ENCODE measurements at regions not wholly inside any gene's neighbourhood (a gene's known extent, or its start where the extent isn't known, plus 50 kb on each side); places are given as distances from the start of the nearest gene placed in this dataset.

GRCh38 chrX:40439625-40440532 lies 140.9 kb upstream of the ATP6AP2 start:
- no peak for TF ChIP-seq USF1 (IDR thresholded peaks at IDR 0.05; ENCODE audit: borderline replicate concordance, low read depth)
- TF ChIP-seq EZH2phosphoT487 (IDR thresholded peaks at IDR 0.05; ENCODE audit: borderline replicate concordance, low read depth), result no peak
- TF ChIP-seq RCOR1 (IDR thresholded peaks at IDR 0.05; ENCODE audit: low read length), result no peak
- TF ChIP-seq RAD21 (IDR thresholded peaks at IDR 0.05; ENCODE audit: low read length), result no peak
- TF ChIP-seq CTCF (IDR thresholded peaks at IDR 0.05), result no peak

Data from SK-N-SH (cell line).